ENCODE measurements at regions not wholly inside any gene's neighbourhood (a gene's known extent, or its start where the extent isn't known, plus 50 kb on each side); places are given as distances from the start of the nearest gene placed in this dataset.

DNA sequence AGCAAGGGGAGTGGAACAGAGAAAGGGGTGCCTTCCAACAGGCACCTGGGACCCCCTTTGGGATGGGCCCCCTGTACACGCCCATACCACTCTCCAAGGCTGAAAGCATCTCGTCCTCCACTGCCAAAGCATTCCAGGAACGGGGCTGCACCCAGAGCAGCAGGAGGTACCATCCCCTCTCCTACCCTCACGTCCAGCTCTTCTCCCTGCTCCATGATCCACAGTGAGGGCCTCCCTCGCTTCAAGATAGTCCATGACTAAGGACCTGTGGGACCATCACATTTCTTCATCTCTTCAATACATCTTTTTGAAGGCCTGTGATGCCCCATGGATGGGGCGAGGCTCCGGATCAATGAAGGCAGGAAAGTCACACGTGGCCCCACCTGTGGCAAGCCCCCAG, 209.9 kb downstream of the ANKRD60 start:
- no peak overlapping the region for H3K9ac ChIP-seq (replicated peaks; ENCODE audit: extremely low read depth, insufficient read depth, low read length)
- H3K9me1 ChIP-seq (replicated peaks; ENCODE audit: control insufficient read depth, extremely low read depth, insufficient read depth, low read length), result no peaks in the 10 kb centered on the region
- no TSS peak for BruUV-seq (replicated peaks)
- no peaks in the 10 kb centered on the region for H3K27me3 ChIP-seq (ENCODE audit: control insufficient read depth in 2 of 2, insufficient read depth in 2 of 2, low read length in 2 of 2)
- CTCF ChIA-PET, result no interaction called here
- no peak for FAIRE-seq
- H3K27ac ChIP-seq (ENCODE audit: insufficient read depth, low read depth, low read length), result no peak overlapping the region
- no peak overlapping the region for H3K4me2 ChIP-seq (ENCODE audit: insufficient read depth, low read length)
- H3K4me1 ChIP-seq (ENCODE audit: control insufficient read depth, extremely low read depth, insufficient read depth, low read length), result no peaks in the 10 kb centered on the region
- TF ChIP-seq JUN (IDR thresholded peaks at IDR 0.05; ENCODE audit: borderline replicate concordance, insufficient read depth, insufficient read length, low read depth) (no peak), POLR2A (IDR thresholded peaks at IDR 0.05; ENCODE audit: low read depth, low read length) (no peak), POLR2AphosphoS5 (IDR thresholded peaks at IDR 0.05; ENCODE audit: insufficient read depth, low read depth, low read length) (no peak), MYC (IDR thresholded peaks at IDR 0.05; ENCODE audit: low read depth, low read length) (no peak)
- TF ChIP-seq, protein P1, sequence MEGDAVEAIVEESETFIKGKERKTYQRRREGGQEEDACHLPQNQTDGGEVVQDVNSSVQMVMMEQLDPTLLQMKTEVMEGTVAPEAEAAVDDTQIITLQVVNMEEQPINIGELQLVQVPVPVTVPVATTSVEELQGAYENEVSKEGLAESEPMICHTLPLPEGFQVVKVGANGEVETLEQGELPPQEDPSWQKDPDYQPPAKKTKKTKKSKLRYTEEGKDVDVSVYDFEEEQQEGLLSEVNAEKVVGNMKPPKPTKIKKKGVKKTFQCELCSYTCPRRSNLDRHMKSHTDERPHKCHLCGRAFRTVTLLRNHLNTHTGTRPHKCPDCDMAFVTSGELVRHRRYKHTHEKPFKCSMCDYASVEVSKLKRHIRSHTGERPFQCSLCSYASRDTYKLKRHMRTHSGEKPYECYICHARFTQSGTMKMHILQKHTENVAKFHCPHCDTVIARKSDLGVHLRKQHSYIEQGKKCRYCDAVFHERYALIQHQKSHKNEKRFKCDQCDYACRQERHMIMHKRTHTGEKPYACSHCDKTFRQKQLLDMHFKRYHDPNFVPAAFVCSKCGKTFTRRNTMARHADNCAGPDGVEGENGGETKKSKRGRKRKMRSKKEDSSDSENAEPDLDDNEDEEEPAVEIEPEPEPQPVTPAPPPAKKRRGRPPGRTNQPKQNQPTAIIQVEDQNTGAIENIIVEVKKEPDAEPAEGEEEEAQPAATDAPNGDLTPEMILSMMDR (IDR thresholded peaks at IDR 0.05; ENCODE audit: extremely low read depth in 1 of 2, insufficient read depth in 1 of 2, low read depth in 1 of 2, low read length in 2 of 2), result no peak
- POLR2A ChIA-PET, result no interaction called here
- no peaks in the 10 kb centered on the region for H3K79me2 ChIP-seq (ENCODE audit: control insufficient read depth, insufficient read depth, low read length)
- dilution Hi-C loops (cut with MboI; ENCODE audit: extremely low pct_ligation_motif_present, low sequenced_read_pairs) (no loop called here), intact Hi-C loops (cut with micrococcal nuclease) (no loop called here)
- no peak overlapping the region for H3K4me3 ChIP-seq (replicated peaks in 1 of 3; ENCODE audit: insufficient read depth in 1 of 3, low read depth in 1 of 3, low read length in 3 of 3)
- no peaks in the 10 kb centered on the region for H4K20me1 ChIP-seq (replicated peaks; ENCODE audit: control insufficient read depth, extremely low read depth, insufficient read depth, low read length)
- DNase-seq (ENCODE audit: low read depth, low spot score), result no peak
- no peak overlapping the region for H2AFZ ChIP-seq (ENCODE audit: low read depth, low read length)
- no peaks in the 10 kb centered on the region for H3K9me3 ChIP-seq (replicated peaks; ENCODE audit: control insufficient read depth, insufficient read depth, low read length)
- no peaks in the 10 kb centered on the region for H3K36me3 ChIP-seq (ENCODE audit: control insufficient read depth in 2 of 2, extremely low read depth in 1 of 2, insufficient read depth in 2 of 2, low read length in 2 of 2)

DNA sequence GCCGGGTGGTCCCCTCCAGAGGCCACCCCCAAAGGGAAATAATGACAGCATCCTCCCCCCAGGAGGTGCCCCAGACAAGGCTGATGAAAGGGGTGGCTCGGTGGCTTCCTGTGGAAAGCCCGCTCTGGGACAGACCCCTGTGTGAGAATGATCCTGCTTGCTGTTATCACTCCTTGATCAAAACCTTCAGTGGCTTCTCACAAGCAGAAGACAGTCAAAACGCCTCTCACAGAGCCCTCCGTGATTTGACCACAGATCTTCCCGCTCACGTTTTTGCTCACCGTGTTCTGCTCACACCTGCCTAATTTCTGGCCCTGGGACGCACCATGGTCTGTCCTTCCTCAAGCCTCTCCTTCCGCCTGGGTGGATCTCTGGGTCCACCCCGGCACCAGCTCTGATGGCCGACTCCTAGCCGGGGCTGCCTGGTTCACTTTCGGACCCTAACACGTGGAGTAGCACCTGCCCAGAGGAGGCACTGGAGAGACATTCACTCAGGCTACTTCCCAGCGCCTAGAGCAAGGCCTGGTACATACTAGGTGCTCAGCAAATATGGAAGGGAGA, 210.4 kb downstream of the ANKRD60 start:
- Histone ChIP-seq H3K9me3 (replicated peaks; ENCODE audit: control insufficient read depth, insufficient read depth, low read length) (no peaks in the 10 kb centered on the region), H4K20me1 (replicated peaks; ENCODE audit: control insufficient read depth, extremely low read depth, insufficient read depth, low read length) (no peaks in the 10 kb centered on the region), H3K27ac (ENCODE audit: insufficient read depth, low read depth, low read length) (no peak overlapping the region), H3K9ac (replicated peaks; ENCODE audit: extremely low read depth, insufficient read depth, low read length) (no peak overlapping the region), H3K4me2 (ENCODE audit: insufficient read depth, low read length) (no peak overlapping the region), H3K79me2 (ENCODE audit: control insufficient read depth, insufficient read depth, low read length) (no peaks in the 10 kb centered on the region), H3K27me3 (ENCODE audit: control insufficient read depth in 2 of 2, insufficient read depth in 2 of 2, low read length in 2 of 2) (no peaks in the 10 kb centered on the region), H2AFZ (ENCODE audit: low read depth, low read length) (no peak overlapping the region), H3K9me1 (replicated peaks; ENCODE audit: control insufficient read depth, extremely low read depth, insufficient read depth, low read length) (no peaks in the 10 kb centered on the region), H3K4me3 (replicated peaks in 1 of 3; ENCODE audit: insufficient read depth in 1 of 3, low read depth in 1 of 3, low read length in 3 of 3) (no peak overlapping the region), H3K36me3 (ENCODE audit: control insufficient read depth in 2 of 2, extremely low read depth in 1 of 2, insufficient read depth in 2 of 2, low read length in 2 of 2) (no peaks in the 10 kb centered on the region), H3K4me1 (ENCODE audit: control insufficient read depth, extremely low read depth, insufficient read depth, low read length) (no peaks in the 10 kb centered on the region)
- ChIA-PET CTCF (no interaction called here), POLR2A (no interaction called here)
- dilution Hi-C loops (cut with MboI; ENCODE audit: extremely low pct_ligation_motif_present, low sequenced_read_pairs) (no loop called here), intact Hi-C loops (cut with micrococcal nuclease) (no loop called here)
- TF ChIP-seq, protein P2, sequence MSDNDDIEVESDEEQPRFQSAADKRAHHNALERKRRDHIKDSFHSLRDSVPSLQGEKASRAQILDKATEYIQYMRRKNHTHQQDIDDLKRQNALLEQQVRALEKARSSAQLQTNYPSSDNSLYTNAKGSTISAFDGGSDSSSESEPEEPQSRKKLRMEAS (IDR thresholded peaks at IDR 0.05; ENCODE audit: insufficient read depth, insufficient read length), result no peak
- no peak for TF ChIP-seq MYC (IDR thresholded peaks at IDR 0.05; ENCODE audit: low read depth, low read length)
- TF ChIP-seq JUN (IDR thresholded peaks at IDR 0.05; ENCODE audit: borderline replicate concordance, insufficient read depth, insufficient read length, low read depth), result no peak
- no peak for DNase-seq (ENCODE audit: low read depth, low spot score)
- FAIRE-seq, result no peak
- no TSS peak for BruUV-seq (replicated peaks)
